HTR-8/SVneo (cell line): ENCODE measurements at regions not wholly inside any gene's neighbourhood (a gene's known extent, or its start where the extent isn't known, plus 50 kb on each side); places are given as distances from the start of the nearest gene placed in this dataset.
A peak's percentile ranks its signal among the peaks of the same experiment; 100 is the strongest.
"Not testable (repeated sequence)": the region's sequence is repeated elsewhere in the genome, so short reads cannot be mapped to it uniquely, and the experiment has no call there.

Experiments
- DNase-seq: peaks from one replicate; pipeline ENCODE4 v3.0.0; 2011; ENCODE audit warnings: low spot score, mixed read lengths; ENCODE audit not compliant: insufficient read length
- FAIRE-seq: peaks from 2 replicates; lab custom pipeline; 2011; peaks lifted over from hg19 to GRCh38; lab: Jason Lieb, UNC

DNA sequence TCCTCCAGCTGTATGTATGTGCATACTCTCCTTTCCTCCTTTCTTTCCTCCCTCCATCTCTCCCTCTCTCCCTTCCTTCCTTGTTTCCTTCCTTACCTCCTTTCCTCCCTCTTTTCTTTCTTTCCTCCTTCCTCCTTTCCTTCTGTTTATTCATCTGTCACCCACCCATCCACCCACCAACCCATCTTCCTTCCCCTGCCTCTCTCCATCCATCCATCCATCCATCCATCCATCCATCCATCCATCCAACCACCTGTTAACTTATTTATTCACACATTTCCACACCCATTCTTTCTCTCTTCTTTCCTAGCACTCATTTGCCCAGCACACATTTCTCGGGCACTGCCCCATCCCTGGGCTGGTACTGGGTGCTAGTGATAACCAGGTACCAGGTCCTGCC is 443.9 kb downstream of the MIAT start:
- FAIRE-seq: no peak

DNA sequence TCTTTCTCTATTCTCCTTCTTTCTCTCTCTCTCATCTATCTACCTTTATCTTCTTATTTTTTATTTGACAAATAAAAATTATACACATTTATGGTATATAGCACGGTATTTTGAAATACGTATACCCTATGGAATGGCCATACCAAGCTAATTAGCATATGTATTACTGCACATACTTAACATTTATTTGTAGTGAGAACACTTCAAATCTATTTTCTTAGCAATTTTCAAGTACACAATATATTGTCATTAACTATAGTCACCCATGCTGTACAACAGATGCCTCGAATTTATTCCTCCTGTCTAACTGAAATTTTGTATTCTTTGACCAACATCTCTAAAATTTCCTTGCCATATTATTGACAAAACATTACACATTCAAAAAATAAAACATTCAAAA is 447.1 kb downstream of the MIAT start:
- DNase-seq: no peak
- FAIRE-seq: no peak

More for the DNA sequence above, 443.9 kb downstream of the MIAT start:
- no peak for DNase-seq

DNA sequence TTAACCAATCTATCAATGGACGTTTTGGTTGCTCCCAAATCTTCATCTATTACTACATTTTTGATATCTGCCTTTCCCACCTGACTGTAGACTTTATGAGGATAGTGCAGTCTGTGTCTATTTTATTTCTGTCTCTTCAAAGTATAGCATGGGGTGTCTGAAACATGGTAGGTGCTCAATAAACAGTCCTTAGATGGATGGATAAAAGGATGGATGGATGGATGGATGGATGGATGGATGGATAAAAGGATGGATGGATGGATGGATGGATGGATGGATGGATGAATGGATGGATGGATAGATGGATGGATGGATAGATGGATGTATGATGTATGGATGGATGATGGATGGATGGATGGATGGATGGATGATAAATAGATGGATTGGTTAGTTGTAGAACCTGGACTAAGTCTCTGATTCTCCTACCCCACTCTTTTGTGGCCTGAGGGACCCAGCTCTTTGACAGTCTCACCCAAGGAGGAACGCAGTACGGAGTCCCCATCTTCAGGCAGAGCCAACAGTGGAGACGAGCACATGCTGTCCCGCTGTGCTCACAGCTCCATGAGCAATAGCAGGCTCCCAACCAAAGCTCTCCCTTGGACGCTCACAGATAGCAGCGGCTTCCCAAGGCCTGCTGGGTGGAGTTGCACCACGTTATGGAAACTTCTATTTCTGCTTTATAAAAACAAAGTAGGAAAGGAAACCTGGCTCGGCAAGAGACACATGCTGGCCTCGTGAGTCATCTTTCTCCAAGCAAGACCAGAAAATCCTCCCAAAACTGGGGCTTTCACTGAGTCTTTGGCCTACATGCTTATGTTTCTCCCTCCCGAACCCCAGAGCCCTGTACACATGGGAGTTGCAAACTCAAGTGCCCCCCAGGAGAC is 448.0 kb downstream of the MIAT start:
- no peak for FAIRE-seq
- DNase-seq: no peak

DNA sequence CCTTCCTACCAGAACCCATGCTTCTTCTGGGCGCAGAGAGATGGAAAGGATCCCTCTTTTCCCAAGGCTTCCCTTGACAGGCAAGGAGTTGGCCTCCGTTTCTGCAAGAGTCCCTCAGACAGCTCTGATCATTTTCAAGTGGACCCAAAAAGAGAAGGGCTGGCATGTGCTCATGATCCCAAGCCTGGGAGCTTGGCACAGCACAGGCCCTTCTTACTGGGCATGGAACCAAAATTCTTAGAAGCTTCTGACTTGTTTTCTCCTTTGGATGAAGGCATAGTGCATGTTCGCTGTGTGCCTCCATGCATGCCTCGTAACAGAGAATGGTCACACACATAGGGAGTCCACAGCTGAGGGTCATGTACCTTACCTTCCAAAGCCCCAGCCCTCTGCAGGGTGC is 449.6 kb downstream of the MIAT start:
- DNase-seq (no peak), FAIRE-seq (no peak)

DNA sequence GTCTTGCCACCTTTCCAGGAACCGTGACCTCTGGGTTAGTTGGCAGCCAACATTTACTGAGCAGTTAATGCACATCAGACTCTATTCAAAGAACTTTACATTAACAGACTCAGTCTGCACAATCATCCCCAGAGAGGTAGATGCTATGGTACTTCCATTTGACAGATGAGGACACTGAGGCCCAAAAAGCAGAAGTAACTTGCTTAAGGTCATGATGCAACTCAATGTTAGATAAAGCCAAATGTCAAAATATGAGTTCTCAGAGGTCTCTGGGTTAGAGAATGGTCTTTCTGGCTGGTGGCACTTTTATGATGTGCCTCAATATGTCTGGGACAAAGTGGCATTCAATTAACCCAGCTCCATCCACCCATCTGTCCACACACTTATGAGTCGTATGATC is 450.0 kb downstream of the MIAT start:
- FAIRE-seq (no peak), DNase-seq (no peak)

DNA sequence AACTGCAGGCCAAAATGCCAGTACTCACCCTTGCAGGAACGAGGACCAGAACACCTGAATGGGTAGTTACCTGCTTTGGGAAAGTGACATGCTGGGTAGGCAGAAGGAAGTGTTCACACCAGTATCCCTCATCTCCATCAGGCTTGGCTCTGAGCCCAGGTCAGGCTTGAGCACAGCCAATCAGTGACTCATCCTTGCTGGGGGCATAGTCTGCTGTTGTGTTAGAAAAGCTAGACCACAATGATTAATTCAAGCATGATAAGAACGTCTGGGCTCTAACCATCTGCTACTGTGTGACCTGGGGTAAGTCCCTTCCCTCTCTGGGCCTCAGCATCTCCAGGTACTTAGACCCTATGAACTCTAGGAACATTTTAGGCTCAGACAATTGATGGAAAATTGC is 450.4 kb downstream of the MIAT start:
- FAIRE-seq: peak; percentile 59
- peak; percentile 45 for DNase-seq

DNA sequence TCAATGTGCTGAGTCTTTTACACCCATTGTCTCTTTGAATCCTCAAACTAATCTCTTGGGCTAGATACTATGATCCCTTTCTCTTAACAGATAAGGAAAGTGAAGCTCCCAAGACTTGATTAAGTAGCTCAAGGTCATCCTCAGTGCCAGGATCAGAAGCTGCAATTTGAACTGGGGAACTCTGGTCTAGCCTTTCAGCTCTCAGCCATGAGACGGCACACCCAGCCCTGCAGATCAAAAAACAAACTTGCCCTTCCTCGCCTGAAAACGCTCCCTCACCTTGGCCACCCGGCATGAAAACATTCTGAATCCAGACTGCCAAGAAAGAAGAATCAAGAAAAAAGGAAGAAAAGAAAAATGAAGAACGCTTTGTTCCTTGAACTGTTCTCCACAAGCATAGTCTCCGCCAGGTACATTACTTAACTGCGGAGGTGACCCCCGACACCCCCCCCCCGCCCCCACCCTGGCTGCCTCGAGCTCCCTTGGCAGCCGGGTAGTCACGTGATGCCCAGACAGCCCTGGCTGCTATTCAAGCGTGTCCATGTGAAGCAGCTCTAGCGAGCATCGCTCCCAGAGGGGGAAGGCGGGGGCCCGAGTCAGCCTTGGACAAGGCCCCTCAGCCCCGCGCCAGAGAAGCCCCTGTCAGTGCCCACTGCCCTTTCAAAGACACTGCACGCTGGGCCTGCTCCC is 451.2 kb downstream of the MIAT start:
- FAIRE-seq: no peak
- DNase-seq: no peak

DNA sequence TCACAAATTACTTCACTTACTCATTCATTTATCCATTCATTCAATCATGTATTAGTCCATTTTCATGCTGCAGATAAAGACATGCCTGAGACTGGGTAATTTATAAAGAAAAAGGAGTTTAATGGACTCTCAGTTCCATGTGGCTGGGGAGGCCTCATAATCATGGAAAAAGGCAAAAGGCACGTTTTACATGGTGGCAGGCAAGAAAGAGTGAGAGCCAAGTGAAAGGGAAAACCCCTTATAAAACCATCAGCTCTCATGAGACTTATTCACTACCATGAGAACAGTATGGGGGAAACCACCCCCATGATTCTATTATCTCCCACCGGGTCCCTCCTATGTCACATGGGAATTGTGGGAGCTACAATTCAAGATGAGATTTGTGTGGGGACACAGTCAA is 452.0 kb downstream of the MIAT start:
- DNase-seq, FAIRE-seq: not testable (repeated sequence)

DNA sequence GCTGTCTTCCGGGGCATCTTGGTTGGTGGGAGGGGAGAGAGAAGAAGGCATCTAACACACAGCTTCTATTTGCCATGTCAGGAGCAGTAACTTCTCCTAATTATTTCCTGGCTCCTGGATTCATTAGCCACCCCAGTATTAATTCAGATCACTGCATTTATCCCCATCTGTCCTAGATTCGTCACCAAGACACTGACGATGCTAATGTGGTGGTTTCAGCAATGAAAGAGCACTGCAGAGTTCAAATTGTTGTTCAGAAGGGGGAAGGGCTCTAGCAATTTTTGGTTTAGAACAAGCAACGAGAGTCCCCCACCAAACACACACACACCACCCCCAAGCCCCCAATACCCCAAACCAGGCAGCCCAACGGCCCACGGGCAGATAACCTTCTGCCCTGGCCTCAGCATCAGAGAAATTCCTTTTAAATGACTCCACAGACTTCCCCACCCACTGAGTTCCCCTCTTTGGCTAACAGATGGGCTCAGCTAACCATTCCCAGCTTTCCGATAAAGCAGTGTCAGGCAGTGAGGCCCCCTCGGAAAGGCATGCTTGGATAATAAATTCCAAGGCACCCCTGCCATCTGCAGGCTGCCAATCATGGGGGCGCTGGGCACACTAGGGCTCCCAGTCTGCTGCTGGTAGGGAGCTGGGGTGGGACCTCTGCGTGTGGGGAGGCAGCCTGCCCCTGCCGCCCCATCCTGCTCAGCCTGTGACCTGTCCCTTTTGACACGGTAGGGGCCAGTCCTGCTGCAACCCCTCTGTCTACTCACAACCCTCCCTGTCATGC is 453.5 kb downstream of the MIAT start:
- FAIRE-seq: peak; percentile 72
- peak; percentile 69 for DNase-seq

DNA sequence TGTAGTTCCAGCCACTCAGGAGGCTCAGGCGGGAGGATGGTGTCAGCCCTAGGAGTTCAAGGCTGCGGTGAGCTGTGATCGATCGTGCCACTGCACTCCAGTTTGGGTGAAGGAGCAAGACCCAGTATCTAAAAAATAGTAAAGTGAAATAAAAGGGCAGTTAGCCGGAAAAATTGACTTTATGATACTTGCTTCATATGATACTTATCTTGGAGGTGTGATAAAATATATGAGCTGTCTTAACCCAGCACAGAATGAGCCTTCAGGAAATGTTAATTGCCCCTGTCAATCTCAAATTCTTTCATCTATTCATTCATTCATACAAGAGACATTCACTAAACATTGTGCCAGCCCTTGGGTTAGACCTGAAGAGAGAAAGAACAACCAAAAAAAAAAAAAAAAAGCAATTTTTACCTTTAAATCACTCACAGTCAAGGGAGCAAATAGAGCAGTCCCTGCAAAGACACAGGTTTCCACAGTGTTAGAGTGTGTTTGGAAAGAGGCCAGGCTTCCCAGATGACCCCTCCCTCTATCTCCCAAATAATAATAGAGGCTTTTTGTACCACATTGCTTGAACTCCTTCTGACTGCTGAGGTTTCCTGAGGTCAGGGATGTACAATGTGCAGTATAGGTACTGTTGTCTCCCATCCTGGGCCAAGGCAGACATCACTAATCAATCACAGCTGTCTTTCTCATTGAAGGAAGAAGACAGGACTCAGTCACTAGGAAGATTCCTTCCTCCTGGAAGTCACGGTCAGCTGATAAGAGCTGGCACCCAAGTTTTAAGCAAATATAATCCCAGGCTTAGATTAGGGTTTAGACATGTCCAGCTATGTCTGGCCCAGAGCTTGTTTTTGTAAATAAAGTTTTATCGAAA is 454.6 kb downstream of the MIAT start:
- FAIRE-seq: no peak
- DNase-seq: no peak

DNA sequence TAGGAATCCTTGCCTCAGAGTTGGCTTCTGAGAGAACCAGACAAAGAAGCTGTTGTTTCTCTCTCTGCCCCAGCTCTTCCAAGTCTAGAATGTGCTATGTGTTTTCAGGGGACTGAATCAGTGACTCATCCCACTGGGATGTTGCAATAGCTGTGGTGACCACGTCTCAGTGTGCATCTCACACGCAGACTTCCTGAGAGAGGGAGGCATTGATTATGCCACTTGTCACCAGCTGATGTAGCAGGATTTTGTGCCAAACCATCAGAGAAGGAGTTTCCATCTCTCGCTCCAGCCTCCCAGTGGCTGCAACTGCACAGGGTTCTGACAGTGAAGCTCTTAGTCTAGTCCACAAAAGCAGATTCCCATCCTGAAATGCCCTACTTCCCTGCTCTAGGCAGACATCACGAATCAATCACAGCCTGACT is 455.8 kb downstream of the MIAT start:
- FAIRE-seq (peak; percentile 86), DNase-seq (peak; percentile 72)

DNA sequence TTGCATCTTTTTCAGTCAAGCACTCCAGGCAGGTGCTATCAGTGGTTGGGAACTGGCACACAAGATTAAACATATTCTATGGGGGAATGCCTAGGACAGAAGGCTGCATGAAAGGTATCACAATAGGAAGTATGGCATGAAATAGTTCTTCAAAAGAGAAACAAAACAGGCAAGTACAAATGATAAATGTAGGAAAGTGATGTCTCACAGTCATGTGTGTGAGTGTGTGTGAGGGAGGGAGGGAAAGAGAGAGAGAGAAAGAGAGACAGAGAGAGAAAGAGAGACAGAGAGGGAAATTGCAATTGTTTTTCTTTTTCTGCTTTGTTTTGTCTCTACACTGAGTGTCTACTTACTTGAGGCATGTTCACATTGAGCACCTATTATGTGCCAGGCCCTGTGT is 456.3 kb downstream of the MIAT start:
- DNase-seq (no peak), FAIRE-seq (no peak)

DNA sequence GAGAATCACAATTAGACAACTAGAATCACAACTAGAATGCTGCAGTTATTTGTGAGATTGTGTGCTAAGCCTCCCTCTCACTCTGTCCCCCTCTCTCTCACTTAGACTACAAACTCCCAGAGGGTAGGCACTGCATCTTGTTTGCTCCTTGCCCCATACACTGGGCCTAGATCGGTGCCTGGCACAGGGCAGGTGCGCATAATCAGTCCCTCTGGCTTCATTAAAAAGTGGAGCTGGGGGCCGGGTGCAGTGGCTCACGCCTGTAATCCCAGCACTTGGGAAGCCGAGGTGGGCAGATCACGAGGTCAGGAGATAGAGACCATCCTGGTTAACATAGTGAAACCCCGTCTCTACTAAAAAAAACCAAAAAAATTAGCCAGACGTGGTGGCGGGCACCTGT is 456.8 kb downstream of the MIAT start:
- FAIRE-seq: no peak

DNA sequence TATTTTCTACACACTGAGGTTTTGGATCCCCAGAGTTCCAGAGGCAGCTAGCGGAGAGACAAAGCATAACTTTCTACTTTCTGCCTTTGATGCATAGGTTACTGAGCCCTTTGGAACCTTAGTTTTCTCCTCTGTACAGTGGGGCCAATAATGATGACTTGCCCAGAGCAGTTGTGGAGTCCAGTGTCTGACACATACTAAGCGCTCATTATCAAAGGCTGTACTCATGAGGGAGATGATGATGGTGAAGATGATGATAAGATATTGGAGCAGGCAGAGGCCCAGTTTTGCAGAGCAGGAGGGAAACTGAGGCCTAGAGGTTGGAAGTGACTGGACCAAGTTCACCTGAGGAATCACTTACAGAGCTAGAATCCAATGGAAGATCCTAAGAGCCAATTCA is 458.0 kb downstream of the MIAT start:
- no peak for DNase-seq
- no peak for FAIRE-seq

More for the DNA sequence above, 456.8 kb downstream of the MIAT start:
- DNase-seq: no peak

DNA sequence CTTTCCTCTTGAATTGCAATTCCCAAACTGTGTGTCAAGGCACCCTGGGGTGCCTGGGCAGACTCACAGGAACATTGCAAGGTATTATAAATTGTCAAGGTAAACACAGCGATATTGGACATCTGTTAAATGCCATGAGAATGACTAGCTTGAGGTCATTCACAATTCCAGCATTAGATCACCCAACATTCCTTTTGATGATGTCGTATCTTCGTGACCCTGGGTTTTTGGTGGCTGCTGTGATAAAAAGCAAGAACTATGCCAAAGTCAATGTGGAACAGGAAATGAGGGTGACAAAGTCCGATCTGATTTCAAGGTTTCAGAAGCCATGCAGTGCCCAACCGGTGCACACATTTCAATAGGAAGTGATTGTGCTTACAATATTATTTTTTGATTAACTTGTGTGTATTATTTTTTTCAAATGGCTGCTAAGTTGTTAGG is 458.4 kb downstream of the MIAT start:
- FAIRE-seq: peak; percentile 26
- peak; percentile 29 for DNase-seq

DNA sequence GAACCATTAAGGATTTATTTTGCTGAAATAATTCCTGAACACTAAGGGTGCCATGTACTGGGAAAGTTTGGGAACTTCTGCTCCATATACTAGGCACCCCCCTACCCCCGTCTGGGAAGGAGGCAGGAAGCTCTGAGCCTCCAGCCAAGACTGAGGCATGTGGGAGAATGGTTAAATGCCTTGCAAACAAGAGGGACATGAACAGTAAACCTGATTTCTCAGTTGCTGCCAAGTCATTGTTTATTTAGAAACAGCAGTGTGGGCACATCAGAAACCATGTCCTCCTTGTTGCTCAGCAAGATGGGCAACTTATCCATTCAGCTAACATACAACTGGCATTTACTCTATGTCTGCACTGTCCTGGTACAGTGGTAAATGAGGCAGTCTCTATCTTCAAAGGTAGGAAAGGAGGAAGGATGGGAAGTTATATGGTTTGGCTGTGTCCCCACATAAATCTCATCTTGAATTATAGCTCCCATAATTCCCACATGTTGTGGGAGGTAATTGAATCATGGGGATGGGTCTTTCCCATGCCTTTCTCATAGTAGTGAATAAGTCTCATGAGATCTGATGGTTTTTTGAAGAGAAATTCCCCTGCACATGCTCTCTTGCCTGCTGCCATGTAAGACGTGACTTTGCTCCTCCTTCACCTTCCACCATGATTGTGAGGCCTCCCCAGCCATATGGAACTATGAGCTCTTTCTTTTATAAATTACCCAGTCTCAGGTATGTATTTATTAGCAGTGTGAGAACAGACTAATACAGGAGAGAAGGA is 459.1 kb downstream of the MIAT start:
- FAIRE-seq (no peak), DNase-seq (no peak)

DNA sequence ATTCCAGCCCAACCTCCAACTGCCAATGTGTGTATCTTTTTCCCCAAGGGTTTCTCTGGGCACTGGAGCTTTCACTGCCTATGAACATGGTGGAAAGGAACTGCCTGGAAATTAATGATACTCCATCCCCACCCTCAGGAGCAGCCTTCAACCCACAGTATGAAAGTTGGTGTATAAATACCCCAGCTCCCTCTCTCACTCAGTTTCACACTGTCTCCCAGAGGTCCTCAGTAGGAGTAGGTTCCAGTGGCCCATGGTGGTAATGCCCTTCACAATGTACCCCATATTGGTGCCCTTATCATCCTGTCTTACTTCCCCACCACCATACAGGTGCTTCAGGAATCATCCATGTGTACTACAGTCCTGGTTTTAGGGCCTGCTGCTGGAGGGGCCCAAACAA is 462.6 kb downstream of the MIAT start:
- DNase-seq (no peak), FAIRE-seq (no peak)

DNA sequence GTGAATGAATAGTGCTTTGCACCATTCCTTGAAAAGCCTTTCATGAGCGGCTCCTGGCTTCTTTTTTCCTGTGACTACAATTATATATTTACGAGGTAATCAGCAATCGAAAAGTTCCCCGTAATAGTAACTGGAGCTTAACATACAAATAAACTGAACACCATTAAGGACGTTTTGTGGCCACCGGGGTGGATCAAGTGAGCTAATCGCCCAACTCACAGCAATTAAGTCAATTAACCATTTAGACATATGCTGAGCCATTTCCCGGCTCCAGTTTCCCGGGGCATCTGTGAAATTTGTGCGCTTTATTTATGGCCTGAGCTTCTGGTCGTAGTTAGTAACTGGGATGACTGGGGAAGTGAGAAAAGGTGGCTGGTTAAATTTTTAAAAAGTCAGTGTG is 465.2 kb downstream of the MIAT start:
- no peak for DNase-seq
- FAIRE-seq: no peak

DNA sequence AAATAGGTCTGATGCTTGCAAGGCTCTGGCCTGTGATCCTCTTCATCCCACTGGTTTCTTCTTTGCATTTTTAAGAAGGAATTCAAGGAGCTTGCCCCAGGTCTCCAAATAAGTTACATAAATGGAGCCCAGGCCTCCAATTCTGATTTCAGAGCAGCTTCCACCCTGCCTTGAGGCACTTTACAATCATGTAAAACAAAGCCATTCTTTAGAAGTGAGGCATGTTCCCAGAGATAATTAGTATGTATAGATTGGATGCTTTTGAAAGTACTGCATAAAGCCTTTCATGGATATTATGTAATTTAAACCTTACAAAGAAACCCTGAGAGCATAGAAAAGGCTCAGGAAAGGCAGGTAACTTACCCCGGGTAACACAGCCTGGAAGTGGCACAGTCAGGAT is 466.5 kb downstream of the MIAT start:
- no peak for DNase-seq

More for the DNA sequence above, 466.5 kb downstream of the MIAT start:
- FAIRE-seq: no peak
